ENCODE measurements at regions not wholly inside any gene's neighbourhood (a gene's known extent, or its start where the extent isn't known, plus 50 kb on each side); places are given as distances from the start of the nearest gene placed in this dataset.
"Not testable (repeated sequence)": the region's sequence is repeated elsewhere in the genome, so short reads cannot be mapped to it uniquely, and the experiment has no call there.

DNA sequence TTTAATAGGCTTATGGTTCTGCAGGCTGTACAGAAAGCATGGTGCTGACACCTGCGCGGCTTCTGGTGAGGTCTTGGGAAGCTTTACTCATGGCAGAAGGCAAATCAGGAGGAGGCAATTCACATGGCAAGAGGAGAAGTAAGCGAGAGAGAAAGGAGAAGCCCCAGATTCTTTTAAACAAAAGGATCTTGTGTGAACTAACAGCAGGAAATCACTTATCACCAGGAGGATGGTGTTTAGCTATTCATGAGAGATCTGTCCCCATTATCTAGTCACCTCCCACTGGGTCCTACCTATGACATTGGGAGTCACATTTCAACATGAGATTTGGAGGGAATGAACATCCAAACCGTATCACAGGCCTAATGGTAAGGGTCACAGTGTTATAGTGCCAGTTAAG is 678.0 kb upstream of the KCND2 start:
- Histone ChIP-seq H3K27ac (ENCODE audit: insufficient read depth, low read depth, low read length, poor library complexity, severe bottlenecking) (no peak overlapping the region), H3K4me3 (ENCODE audit: insufficient read depth, low read depth, low read length) (no peak overlapping the region), H3K4me1 (ENCODE audit: control insufficient read depth, insufficient read depth, low read length) (no peaks in the 10 kb centered on the region), H3K36me3 (ENCODE audit: control insufficient read depth, insufficient read depth, low read length) (no peaks in the 10 kb centered on the region), H3K27me3 (ENCODE audit: control insufficient read depth, insufficient read depth, low read length, poor library complexity, severe bottlenecking) (no peaks in the 10 kb centered on the region), H3K9me3 (ENCODE audit: control insufficient read depth, low read length) (no peaks in the 10 kb centered on the region)
- 6 to 14% methylated on average over 4 of the region's 4 CpGs for WGBS, 2 experiments

- H3K4me3 ChIP-seq (ENCODE audit: insufficient read depth, low read depth, low read length) = no peak overlapping the region
- H3K4me1 ChIP-seq (ENCODE audit: control insufficient read depth, insufficient read depth, low read length) = no peaks in the 10 kb centered on the region
- H3K36me3 ChIP-seq (ENCODE audit: control insufficient read depth, insufficient read depth, low read length) = no peaks in the 10 kb centered on the region
- H3K27ac ChIP-seq (ENCODE audit: insufficient read depth, low read depth, low read length, poor library complexity, severe bottlenecking) = no peak overlapping the region
- no peaks in the 10 kb centered on the region for H3K9me3 ChIP-seq (ENCODE audit: control insufficient read depth, low read length)
- 86 to 97% methylated on average over 1 of the region's 1 CpG for WGBS, 2 experiments
- no peaks in the 10 kb centered on the region for H3K27me3 ChIP-seq (ENCODE audit: control insufficient read depth, insufficient read depth, low read length, poor library complexity, severe bottlenecking)
Observed at GRCh38 chr7:119596651-119597050, 676.3 kb upstream of the KCND2 start.

- H3K27ac ChIP-seq (ENCODE audit: insufficient read depth, low read depth, low read length, poor library complexity, severe bottlenecking) = no peak overlapping the region
- 86 to 92% methylated on average over 1 of the region's 1 CpG for WGBS, 2 experiments
- H3K27me3 ChIP-seq (ENCODE audit: control insufficient read depth, insufficient read depth, low read length, poor library complexity, severe bottlenecking) = no peaks in the 10 kb centered on the region
- H3K36me3 ChIP-seq (ENCODE audit: control insufficient read depth, insufficient read depth, low read length) = no peaks in the 10 kb centered on the region
- no peaks in the 10 kb centered on the region for H3K9me3 ChIP-seq (ENCODE audit: control insufficient read depth, low read length)
- no peaks in the 10 kb centered on the region for H3K4me1 ChIP-seq (ENCODE audit: control insufficient read depth, insufficient read depth, low read length)
- no peak overlapping the region for H3K4me3 ChIP-seq (ENCODE audit: insufficient read depth, low read depth, low read length)
Observed at GRCh38 chr7:119606297-119606696, 666.7 kb upstream of the KCND2 start.

- Histone ChIP-seq H3K4me3 (ENCODE audit: insufficient read depth, low read depth, low read length) (no peak overlapping the region), H3K4me1 (ENCODE audit: control insufficient read depth, insufficient read depth, low read length) (peaks cover 7% of the 10 kb centered on the region), H3K9me3 (ENCODE audit: control insufficient read depth, low read length) (no peaks in the 10 kb centered on the region), H3K27me3 (ENCODE audit: control insufficient read depth, insufficient read depth, low read length, poor library complexity, severe bottlenecking) (peaks cover 31% of the 10 kb centered on the region), H3K27ac (ENCODE audit: insufficient read depth, low read depth, low read length, poor library complexity, severe bottlenecking) (no peak overlapping the region), H3K36me3 (ENCODE audit: control insufficient read depth, insufficient read depth, low read length) (no peaks in the 10 kb centered on the region)
- 22 to 30% methylated on average over 4 of the region's 4 CpGs for WGBS, 2 experiments
Observed at GRCh38 chr7:119620769-119621168, 652.2 kb upstream of the KCND2 start.

DNA sequence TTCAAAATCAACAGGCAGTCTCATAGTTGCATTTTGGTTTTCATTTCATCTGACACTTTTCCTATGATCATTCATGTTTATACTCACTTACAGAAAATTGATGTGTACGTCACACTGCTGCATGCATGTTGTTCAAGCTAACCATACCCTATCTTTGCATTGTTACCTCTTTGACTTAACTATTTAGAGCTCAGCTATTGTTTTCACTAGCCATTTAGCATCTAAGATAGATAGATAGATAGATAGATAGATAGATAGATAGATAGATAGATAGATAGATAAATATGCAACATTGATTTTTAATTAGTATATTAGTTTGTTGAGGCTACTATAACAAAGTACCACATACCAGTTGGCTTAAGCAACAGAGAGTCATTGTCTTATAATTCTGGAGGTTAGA is 649.5 kb upstream of the KCND2 start:
- Histone ChIP-seq H3K9me3 (ENCODE audit: control insufficient read depth, low read length) (no peaks in the 10 kb centered on the region), H3K4me1 (ENCODE audit: control insufficient read depth, insufficient read depth, low read length) (peaks cover 7% of the 10 kb centered on the region), H3K27me3 (ENCODE audit: control insufficient read depth, insufficient read depth, low read length, poor library complexity, severe bottlenecking) (peaks cover 25% of the 10 kb centered on the region), H3K36me3 (ENCODE audit: control insufficient read depth, insufficient read depth, low read length) (no peaks in the 10 kb centered on the region), H3K27ac (ENCODE audit: insufficient read depth, low read depth, low read length, poor library complexity, severe bottlenecking) (no peak overlapping the region), H3K4me3 (ENCODE audit: insufficient read depth, low read depth, low read length) (no peak overlapping the region)
- WGBS, 2 experiments = 88 to 100% methylated on average over 1 of the region's 1 CpG

- H3K9me3 ChIP-seq (ENCODE audit: control insufficient read depth, low read length) = no peaks in the 10 kb centered on the region
- no peaks in the 10 kb centered on the region for H3K27me3 ChIP-seq (ENCODE audit: control insufficient read depth, insufficient read depth, low read length, poor library complexity, severe bottlenecking)
- WGBS, 2 experiments = 70 to 74% methylated on average over 2 of the region's 2 CpGs
- H3K36me3 ChIP-seq (ENCODE audit: control insufficient read depth, insufficient read depth, low read length) = no peaks in the 10 kb centered on the region
- H3K4me1 ChIP-seq (ENCODE audit: control insufficient read depth, insufficient read depth, low read length) = no peaks in the 10 kb centered on the region
- H3K27ac ChIP-seq (ENCODE audit: insufficient read depth, low read depth, low read length, poor library complexity, severe bottlenecking) = no peak overlapping the region
- no peak overlapping the region for H3K4me3 ChIP-seq (ENCODE audit: insufficient read depth, low read depth, low read length)
Observed at GRCh38 chr7:119630406-119630969, 642.5 kb upstream of the KCND2 start.

DNA sequence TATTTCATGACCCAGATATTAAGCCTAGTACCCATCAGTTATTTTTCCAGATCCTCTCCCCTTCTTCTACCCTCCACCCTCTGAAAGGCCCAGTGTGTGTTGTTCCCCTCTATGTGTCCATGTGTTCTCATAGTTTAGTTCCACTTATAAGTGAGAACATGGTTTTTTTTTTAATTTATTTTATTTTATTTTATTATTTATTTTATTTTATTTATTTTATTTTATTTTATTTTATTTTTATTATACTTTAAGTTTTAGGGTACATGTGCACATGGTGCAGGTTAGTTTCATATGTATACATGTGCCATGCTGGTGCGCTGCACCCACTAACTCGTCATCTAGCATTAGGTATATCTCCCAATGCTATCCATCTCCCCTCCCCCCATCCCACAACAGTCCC is 639.2 kb upstream of the KCND2 start:
- WGBS, 2 experiments = 95 to 100% methylated on average over 2 of the region's 2 CpGs
- not testable (repeated sequence) for H3K4me1 ChIP-seq (ENCODE audit: control insufficient read depth, insufficient read depth, low read length); H3K36me3 ChIP-seq (ENCODE audit: control insufficient read depth, insufficient read depth, low read length); H3K27me3 ChIP-seq (ENCODE audit: control insufficient read depth, insufficient read depth, low read length, poor library complexity, severe bottlenecking); H3K27ac ChIP-seq (ENCODE audit: insufficient read depth, low read depth, low read length, poor library complexity, severe bottlenecking); H3K9me3 ChIP-seq (ENCODE audit: control insufficient read depth, low read length); H3K4me3 ChIP-seq (ENCODE audit: insufficient read depth, low read depth, low read length)

DNA sequence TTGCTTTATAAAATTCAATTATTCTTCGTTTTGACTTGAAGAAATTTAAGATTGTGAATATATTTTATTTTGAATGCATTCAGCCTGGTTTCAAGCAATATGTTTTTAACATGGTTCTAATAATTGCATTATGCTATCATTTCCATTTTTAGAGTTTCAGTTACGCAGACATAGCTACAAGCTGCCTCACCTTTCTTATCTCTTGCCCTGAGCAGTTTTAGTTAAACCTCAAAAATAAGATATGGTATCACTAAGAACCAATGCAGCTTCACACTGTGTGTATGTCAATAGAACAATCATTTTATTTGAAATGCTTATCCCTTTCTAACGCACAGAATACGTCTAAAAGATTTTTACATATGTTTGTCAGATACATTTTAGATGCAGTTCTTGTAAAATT is 632.6 kb upstream of the KCND2 start:
- H3K9me3 ChIP-seq (ENCODE audit: control insufficient read depth, low read length) = no peaks in the 10 kb centered on the region
- WGBS, 2 experiments = 86 to 98% methylated on average over 1 to 3 of the region's 4 CpGs
- no peaks in the 10 kb centered on the region for H3K27me3 ChIP-seq (ENCODE audit: control insufficient read depth, insufficient read depth, low read length, poor library complexity, severe bottlenecking)
- no peaks in the 10 kb centered on the region for H3K4me1 ChIP-seq (ENCODE audit: control insufficient read depth, insufficient read depth, low read length)
- no peaks in the 10 kb centered on the region for H3K36me3 ChIP-seq (ENCODE audit: control insufficient read depth, insufficient read depth, low read length)
- no peak overlapping the region for H3K4me3 ChIP-seq (ENCODE audit: insufficient read depth, low read depth, low read length)
- no peak overlapping the region for H3K27ac ChIP-seq (ENCODE audit: insufficient read depth, low read depth, low read length, poor library complexity, severe bottlenecking)

DNA sequence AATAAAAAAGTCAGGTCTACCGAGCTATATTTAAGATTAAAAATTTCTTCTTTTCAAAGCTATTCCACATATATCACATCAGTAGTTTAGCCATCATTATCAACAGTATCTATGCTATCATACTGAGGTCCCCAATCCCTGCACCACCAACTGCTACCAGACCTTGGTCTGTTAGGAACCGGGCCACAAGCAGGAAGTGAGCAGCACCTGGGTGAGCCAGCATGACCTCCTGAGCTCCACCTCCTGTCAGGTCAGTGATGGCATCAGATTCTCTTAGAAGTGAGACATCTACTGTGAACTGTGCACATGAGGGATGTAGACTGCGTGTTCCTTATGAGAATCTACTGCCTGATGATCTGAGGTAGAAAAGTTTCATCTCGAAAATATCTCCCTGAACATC is 632.1 kb upstream of the KCND2 start:
- Histone ChIP-seq H3K4me1 (ENCODE audit: control insufficient read depth, insufficient read depth, low read length) (no peaks in the 10 kb centered on the region), H3K27me3 (ENCODE audit: control insufficient read depth, insufficient read depth, low read length, poor library complexity, severe bottlenecking) (no peaks in the 10 kb centered on the region), H3K27ac (ENCODE audit: insufficient read depth, low read depth, low read length, poor library complexity, severe bottlenecking) (no peak overlapping the region), H3K36me3 (ENCODE audit: control insufficient read depth, insufficient read depth, low read length) (no peaks in the 10 kb centered on the region), H3K4me3 (ENCODE audit: insufficient read depth, low read depth, low read length) (no peak overlapping the region), H3K9me3 (ENCODE audit: control insufficient read depth, low read length) (no peaks in the 10 kb centered on the region)
- 72 to 90% methylated on average over 2 to 4 of the region's 4 CpGs for WGBS, 2 experiments

GRCh38 chr7:119643558-119643957 is 629.4 kb upstream of the KCND2 start:
- no peaks in the 10 kb centered on the region for H3K36me3 ChIP-seq (ENCODE audit: control insufficient read depth, insufficient read depth, low read length)
- 95 to 96% methylated on average over 6 of the region's 6 CpGs for WGBS, 2 experiments
- no peaks in the 10 kb centered on the region for H3K4me1 ChIP-seq (ENCODE audit: control insufficient read depth, insufficient read depth, low read length)
- no peaks in the 10 kb centered on the region for H3K9me3 ChIP-seq (ENCODE audit: control insufficient read depth, low read length)
- no peak overlapping the region for H3K4me3 ChIP-seq (ENCODE audit: insufficient read depth, low read depth, low read length)
- H3K27ac ChIP-seq (ENCODE audit: insufficient read depth, low read depth, low read length, poor library complexity, severe bottlenecking) = no peak overlapping the region
- no peaks in the 10 kb centered on the region for H3K27me3 ChIP-seq (ENCODE audit: control insufficient read depth, insufficient read depth, low read length, poor library complexity, severe bottlenecking)

DNA sequence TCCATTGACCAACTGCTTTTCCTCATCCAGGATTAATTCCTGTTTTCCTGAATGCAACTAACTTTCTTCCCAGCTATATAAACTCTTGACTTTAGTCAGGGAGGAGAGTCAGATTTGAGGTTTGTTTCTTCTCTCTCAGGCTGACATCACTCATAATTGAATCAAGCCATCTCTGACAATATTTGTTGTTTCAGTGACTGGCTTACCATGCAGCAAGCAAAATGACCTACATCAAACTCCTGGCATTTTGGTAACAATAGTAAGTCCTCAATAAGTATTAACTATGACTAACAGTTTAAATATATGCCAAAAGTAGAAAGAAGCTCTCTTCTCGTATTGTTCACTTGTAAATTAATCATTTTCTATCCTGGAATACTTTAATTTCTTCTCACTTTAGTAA is 625.7 kb upstream of the KCND2 start:
- 100% methylated on average over 1 of the region's 1 CpG for WGBS, 2 experiments
- Histone ChIP-seq H3K4me1 (ENCODE audit: control insufficient read depth, insufficient read depth, low read length) (no peaks in the 10 kb centered on the region), H3K9me3 (ENCODE audit: control insufficient read depth, low read length) (no peaks in the 10 kb centered on the region)

More for the DNA sequence above, 625.7 kb upstream of the KCND2 start:
- Histone ChIP-seq H3K4me3 (ENCODE audit: insufficient read depth, low read depth, low read length) (no peak overlapping the region), H3K27me3 (ENCODE audit: control insufficient read depth, insufficient read depth, low read length, poor library complexity, severe bottlenecking) (no peaks in the 10 kb centered on the region), H3K36me3 (ENCODE audit: control insufficient read depth, insufficient read depth, low read length) (no peaks in the 10 kb centered on the region), H3K27ac (ENCODE audit: insufficient read depth, low read depth, low read length, poor library complexity, severe bottlenecking) (no peak overlapping the region)

All from ectodermal cell (in vitro differentiated cells).